GM10266 (cell line): ENCODE measurements at regions not wholly inside any gene's neighbourhood (a gene's known extent, or its start where the extent isn't known, plus 50 kb on each side); places are given as distances from the start of the nearest gene placed in this dataset.

Source experiments
- DNase-seq: peaks from one replicate; pipeline ENCODE4 v3.0.0; 2012; ENCODE audit errors: extremely low spot score
- CTCF ChIP-seq: IDR thresholded peaks from 2 replicates; pipeline ENCODE4 v1.5.1; 2012; ENCODE audit warnings: mild to moderate bottlenecking, low read depth; ENCODE audit not compliant: control insufficient read depth, insufficient read depth; ENCODE audit errors: missing control alignments

- TF ChIP-seq CTCF = no peak
- DNase-seq = no peak
Measured at GRCh38 chr1:239657291-239657690, 270.9 kb downstream of the CHRM3 start.

GRCh38 chr1:239662950-239663349, 276.6 kb downstream of the CHRM3 start:
- TF ChIP-seq CTCF = no peak
- no peak for DNase-seq

- no peak for DNase-seq
- no peak for TF ChIP-seq CTCF
Measured at GRCh38 chr1:239672256-239672655, 285.9 kb downstream of the CHRM3 start.

- no peak for TF ChIP-seq CTCF
- DNase-seq = no peak
Measured at GRCh38 chr1:239675735-239676134, 289.4 kb downstream of the CHRM3 start.

GRCh38 chr1:239676522-239677273, 290.3 kb downstream of the CHRM3 start:
- TF ChIP-seq CTCF = no peak
- DNase-seq = no peak

GRCh38 chr1:239677362-239677761, 291.0 kb downstream of the CHRM3 start:
- DNase-seq = no peak
- no peak for TF ChIP-seq CTCF

- TF ChIP-seq CTCF = no peak
Measured at GRCh38 chr1:239678181-239678580, 291.8 kb downstream of the CHRM3 start.

More at GRCh38 chr1:239678181-239678580, 291.8 kb downstream of the CHRM3 start:
- no peak for DNase-seq
